ENCODE measurements at regions not wholly inside any gene's neighbourhood (a gene's known extent, or its start where the extent isn't known, plus 50 kb on each side); places are given as distances from the start of the nearest gene placed in this dataset.

GRCh38 chr10:45548068-45548467 is 124.5 kb downstream of the ZFAND4 start:
- no peak overlapping the region for H3K4me3 ChIP-seq (ENCODE audit: low read length)
- H3K36me3 ChIP-seq (ENCODE audit: insufficient read depth, low read length): no peaks in the 10 kb centered on the region
- H3K27me3 ChIP-seq (ENCODE audit: insufficient read depth, low read depth, low read length): no peaks in the 10 kb centered on the region
- H3K9me3 ChIP-seq (ENCODE audit: low read length): no peaks in the 10 kb centered on the region
- no peaks in the 10 kb centered on the region for H4K20me1 ChIP-seq (ENCODE audit: insufficient read depth)
- H3K27ac ChIP-seq (ENCODE audit: low read length): no peak overlapping the region
- no peak overlapping the region for H3K4me2 ChIP-seq (ENCODE audit: low read length)
- no peaks in the 10 kb centered on the region for H3K9me2 ChIP-seq (ENCODE audit: insufficient read depth, low read length)
- H3K9ac ChIP-seq (ENCODE audit: low read length): no peak overlapping the region
- no peaks in the 10 kb centered on the region for H3K79me2 ChIP-seq (replicated peaks; ENCODE audit: insufficient read depth, low read length)
- no peaks in the 10 kb centered on the region for H3F3A ChIP-seq (ENCODE audit: insufficient read depth, low read length, poor library complexity, severe bottlenecking)
- no peak overlapping the region for H2AFZ ChIP-seq (ENCODE audit: low read depth, low read length)
- TF ChIP-seq POLR2AphosphoS5 (IDR thresholded peaks at IDR 0.05) (no peak), TAF1 (IDR thresholded peaks at IDR 0.05; ENCODE audit: low read depth) (no peak), SMC3 (conservative IDR thresholded peaks at IDR 0.05; ENCODE audit: poor library complexity) (no peak), EP300 (conservative IDR thresholded peaks at IDR 0.05; ENCODE audit: poor library complexity, severe bottlenecking) (no peak)

DNA sequence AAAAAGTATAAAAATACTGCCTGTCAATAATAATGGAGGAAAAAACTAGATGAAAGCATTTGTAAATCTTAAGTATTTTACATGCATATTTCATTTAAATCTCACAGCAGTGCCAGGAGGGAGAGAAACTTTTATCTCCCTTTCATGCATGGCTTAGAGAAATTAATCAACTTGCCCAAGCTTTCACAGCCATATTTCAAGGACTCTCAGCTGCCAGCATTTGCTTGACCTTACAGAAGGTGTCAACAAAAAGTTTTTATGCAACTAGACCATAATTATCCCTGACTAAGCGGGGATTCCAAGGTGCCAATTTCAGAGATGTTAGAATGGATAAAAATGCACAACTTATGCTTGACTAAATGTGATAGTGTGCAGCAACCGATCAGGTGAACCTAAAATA is 125.4 kb downstream of the ZFAND4 start:
- TF ChIP-seq POLR2AphosphoS5 (IDR thresholded peaks at IDR 0.05): no peak

DNA sequence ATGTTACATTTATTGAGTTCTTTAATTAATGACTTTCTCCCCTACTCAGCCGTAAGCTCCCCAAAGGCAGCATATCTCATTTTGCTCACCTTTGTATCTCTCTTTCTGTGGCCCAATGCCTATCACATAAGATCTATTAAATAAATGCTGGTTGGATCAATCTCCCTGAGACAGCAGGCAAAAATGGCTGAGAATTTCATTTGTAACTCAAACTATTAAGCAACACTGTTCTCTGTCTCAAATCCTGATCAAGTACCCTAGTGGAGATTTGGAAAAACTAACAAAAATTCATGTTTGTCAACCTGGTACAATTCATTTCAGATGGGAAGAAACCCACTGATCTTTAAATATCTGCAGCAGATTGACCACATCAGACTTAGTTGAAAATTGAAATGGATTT is 127.4 kb downstream of the ZFAND4 start:
- H3K79me2 ChIP-seq (replicated peaks; ENCODE audit: insufficient read depth, low read length): no peaks in the 10 kb centered on the region
- no peak overlapping the region for H3K9ac ChIP-seq (ENCODE audit: low read length)
- H3K4me2 ChIP-seq (ENCODE audit: low read length): no peak overlapping the region
- TF ChIP-seq RAD21 (conservative IDR thresholded peaks at IDR 0.05) (no peak), EP300 (conservative IDR thresholded peaks at IDR 0.05; ENCODE audit: poor library complexity, severe bottlenecking) (no peak), MXI1 (conservative IDR thresholded peaks at IDR 0.05; ENCODE audit: poor library complexity, severe bottlenecking) (no peak), SMC3 (conservative IDR thresholded peaks at IDR 0.05; ENCODE audit: poor library complexity) (no peak)
- TF ChIP-seq, protein P1, sequence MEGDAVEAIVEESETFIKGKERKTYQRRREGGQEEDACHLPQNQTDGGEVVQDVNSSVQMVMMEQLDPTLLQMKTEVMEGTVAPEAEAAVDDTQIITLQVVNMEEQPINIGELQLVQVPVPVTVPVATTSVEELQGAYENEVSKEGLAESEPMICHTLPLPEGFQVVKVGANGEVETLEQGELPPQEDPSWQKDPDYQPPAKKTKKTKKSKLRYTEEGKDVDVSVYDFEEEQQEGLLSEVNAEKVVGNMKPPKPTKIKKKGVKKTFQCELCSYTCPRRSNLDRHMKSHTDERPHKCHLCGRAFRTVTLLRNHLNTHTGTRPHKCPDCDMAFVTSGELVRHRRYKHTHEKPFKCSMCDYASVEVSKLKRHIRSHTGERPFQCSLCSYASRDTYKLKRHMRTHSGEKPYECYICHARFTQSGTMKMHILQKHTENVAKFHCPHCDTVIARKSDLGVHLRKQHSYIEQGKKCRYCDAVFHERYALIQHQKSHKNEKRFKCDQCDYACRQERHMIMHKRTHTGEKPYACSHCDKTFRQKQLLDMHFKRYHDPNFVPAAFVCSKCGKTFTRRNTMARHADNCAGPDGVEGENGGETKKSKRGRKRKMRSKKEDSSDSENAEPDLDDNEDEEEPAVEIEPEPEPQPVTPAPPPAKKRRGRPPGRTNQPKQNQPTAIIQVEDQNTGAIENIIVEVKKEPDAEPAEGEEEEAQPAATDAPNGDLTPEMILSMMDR (IDR thresholded peaks at IDR 0.05; ENCODE audit: poor library complexity, severe bottlenecking): no peak
- no peak overlapping the region for H3K4me3 ChIP-seq (ENCODE audit: low read length)
- no peaks in the 10 kb centered on the region for H3K9me3 ChIP-seq (ENCODE audit: low read length)
- H3K9me2 ChIP-seq (ENCODE audit: insufficient read depth, low read length): no peaks in the 10 kb centered on the region
- H3F3A ChIP-seq (ENCODE audit: insufficient read depth, low read length, poor library complexity, severe bottlenecking): no peaks in the 10 kb centered on the region
- H3K27ac ChIP-seq (ENCODE audit: low read length): no peak overlapping the region
- H3K27me3 ChIP-seq (ENCODE audit: insufficient read depth, low read depth, low read length): no peaks in the 10 kb centered on the region
- H3K36me3 ChIP-seq (ENCODE audit: insufficient read depth, low read length): no peaks in the 10 kb centered on the region
- no peaks in the 10 kb centered on the region for H4K20me1 ChIP-seq (ENCODE audit: insufficient read depth)
- no peak overlapping the region for H2AFZ ChIP-seq (ENCODE audit: low read depth, low read length)

More for the DNA sequence above, 125.4 kb downstream of the ZFAND4 start:
- H3K9ac ChIP-seq (ENCODE audit: low read length): no peak overlapping the region
- no peaks in the 10 kb centered on the region for H3K36me3 ChIP-seq (ENCODE audit: insufficient read depth, low read length)
- H3K9me3 ChIP-seq (ENCODE audit: low read length): no peaks in the 10 kb centered on the region
- H3K4me3 ChIP-seq (ENCODE audit: low read length): no peak overlapping the region
- no peaks in the 10 kb centered on the region for H4K20me1 ChIP-seq (ENCODE audit: insufficient read depth)
- H3F3A ChIP-seq (ENCODE audit: insufficient read depth, low read length, poor library complexity, severe bottlenecking): no peaks in the 10 kb centered on the region
- H3K4me2 ChIP-seq (ENCODE audit: low read length): no peak overlapping the region
- no peaks in the 10 kb centered on the region for H3K79me2 ChIP-seq (replicated peaks; ENCODE audit: insufficient read depth, low read length)
- no peaks in the 10 kb centered on the region for H3K27me3 ChIP-seq (ENCODE audit: insufficient read depth, low read depth, low read length)
- no peak overlapping the region for H3K27ac ChIP-seq (ENCODE audit: low read length)
- no peak overlapping the region for H2AFZ ChIP-seq (ENCODE audit: low read depth, low read length)
- no peaks in the 10 kb centered on the region for H3K9me2 ChIP-seq (ENCODE audit: insufficient read depth, low read length)

GRCh38 chr10:45544191-45544590 is 128.4 kb downstream of the ZFAND4 start:
- H3K9ac ChIP-seq (ENCODE audit: low read length): no peak overlapping the region
- no peaks in the 10 kb centered on the region for H3K9me2 ChIP-seq (ENCODE audit: insufficient read depth, low read length)
- no peak overlapping the region for H3K4me2 ChIP-seq (ENCODE audit: low read length)
- H3K27me3 ChIP-seq (ENCODE audit: insufficient read depth, low read depth, low read length): no peaks in the 10 kb centered on the region
- H3K4me3 ChIP-seq (ENCODE audit: low read length): no peak overlapping the region
- no peaks in the 10 kb centered on the region for H3F3A ChIP-seq (ENCODE audit: insufficient read depth, low read length, poor library complexity, severe bottlenecking)
- no peaks in the 10 kb centered on the region for H4K20me1 ChIP-seq (ENCODE audit: insufficient read depth)
- no peak overlapping the region for H2AFZ ChIP-seq (ENCODE audit: low read depth, low read length)
- no peaks in the 10 kb centered on the region for H3K36me3 ChIP-seq (ENCODE audit: insufficient read depth, low read length)
- TF ChIP-seq TAF1 (IDR thresholded peaks at IDR 0.05; ENCODE audit: low read depth) (no peak), SMC3 (conservative IDR thresholded peaks at IDR 0.05; ENCODE audit: poor library complexity) (no peak), EP300 (conservative IDR thresholded peaks at IDR 0.05; ENCODE audit: poor library complexity, severe bottlenecking) (no peak), MXI1 (conservative IDR thresholded peaks at IDR 0.05; ENCODE audit: poor library complexity, severe bottlenecking) (no peak), REST (IDR thresholded peaks at IDR 0.05; ENCODE audit: borderline replicate concordance) (no peak), RAD21 (conservative IDR thresholded peaks at IDR 0.05) (no peak), POLR2AphosphoS5 (IDR thresholded peaks at IDR 0.05) (no peak)
- TF ChIP-seq, protein P1 (IDR thresholded peaks at IDR 0.05; ENCODE audit: poor library complexity, severe bottlenecking): no peak
- no peaks in the 10 kb centered on the region for H3K79me2 ChIP-seq (replicated peaks; ENCODE audit: insufficient read depth, low read length)
- no peak overlapping the region for H3K27ac ChIP-seq (ENCODE audit: low read length)
- H3K9me3 ChIP-seq (ENCODE audit: low read length): no peaks in the 10 kb centered on the region
